ENCODE measurements at regions not wholly inside any gene's neighbourhood (a gene's known extent, or its start where the extent isn't known, plus 50 kb on each side); places are given as distances from the start of the nearest gene placed in this dataset.

- H3K4me1 ChIP-seq (ENCODE audit: control insufficient read depth, insufficient read depth, low read length): no peaks in the 10 kb centered on the region
- intact Hi-C loops (cut with micrococcal nuclease; ENCODE audit: unreplicated experiment): no loop called here
- BruUV-seq (replicated peaks): no TSS peak
- no peak overlapping the region for H3K4me2 ChIP-seq (ENCODE audit: control insufficient read depth, insufficient read depth)
- H3K27ac ChIP-seq (ENCODE audit: control insufficient read depth, insufficient read depth): no peak overlapping the region
- H3K79me2 ChIP-seq (ENCODE audit: control insufficient read depth, insufficient read depth, low read length): no peaks in the 10 kb centered on the region
- CTCF ChIA-PET: no interaction called here
- POLR2A ChIA-PET: no interaction called here
- FAIRE-seq (no peak), DNase-seq (ENCODE audit: low read depth, low spot score) (no peak), ATAC-seq (no peak)
- no peaks in the 10 kb centered on the region for H4K20me1 ChIP-seq (ENCODE audit: control insufficient read depth, insufficient read depth)
- H3K36me3 ChIP-seq (ENCODE audit: control insufficient read depth in 2 of 2, insufficient read depth in 2 of 2, low read length in 1 of 2): no peaks in the 10 kb centered on the region
- H2AFZ ChIP-seq (ENCODE audit: control insufficient read depth, low read depth, low read length): no peak overlapping the region
- in situ Hi-C loops (cut with MboI): no loop called here
- H3K9ac ChIP-seq (ENCODE audit: control insufficient read depth, insufficient read depth, low read length): no peak overlapping the region
- H3K27me3 ChIP-seq (replicated peaks in 1 of 2; ENCODE audit: control insufficient read depth in 2 of 2, insufficient read depth in 2 of 2, low read length in 1 of 2): no peaks in the 10 kb centered on the region
- SMC1A ChIA-PET (ENCODE audit: uncharacterized antibody, unreplicated experiment): interaction anchor here (0.7 to 1.1 kb wide), 2 partner anchors 10 to 174 kb away, joined by 3 to 4 read pairs; no protein-coding TSS in a partner anchor
- 0% methylated on average over 2 of the region's 2 CpGs for WGBS (ENCODE audit: insufficient coverage, insufficient replicate concordance, low lambda C conversion rate, missing lambda C conversion rate)
- no peak overlapping the region for H3K4me3 ChIP-seq
- TF ChIP-seq TCF12 (IDR thresholded peaks at IDR 0.05; ENCODE audit: low read depth, low read length) (no peak), MTA3 (IDR thresholded peaks at IDR 0.05; ENCODE audit: borderline replicate concordance, low read length) (no peak), REST (IDR thresholded peaks at IDR 0.05; ENCODE audit: low read depth, low read length) (no peak), EGR1 (IDR thresholded peaks at IDR 0.05; ENCODE audit: borderline replicate concordance in 1 of 2, low read depth in 2 of 2, low read length in 2 of 2) (no peak), IKZF2 (IDR thresholded peaks at IDR 0.05) (no peak), SUPT20H (IDR thresholded peaks at IDR 0.05; ENCODE audit: borderline replicate concordance, control insufficient read depth, low read depth, low read length) (no peak), BCL11A (IDR thresholded peaks at IDR 0.05; ENCODE audit: low read depth, low read length) (no peak), CEBPB (IDR thresholded peaks at IDR 0.05; ENCODE audit: borderline replicate concordance in 1 of 2, low read depth in 2 of 2, low read length in 2 of 2) (no peak), RELA (IDR thresholded peaks at IDR 0.05; ENCODE audit: borderline replicate concordance, partially characterized antibody) (no peak), HSF1 (IDR thresholded peaks at IDR 0.05; ENCODE audit: low read depth, low read length) (no peak)
- no peaks in the 10 kb centered on the region; the same call in 2 of the 3 replicates for H3K9me3 ChIP-seq (replicated peaks; ENCODE audit: control insufficient read depth, insufficient read depth, low read length)
- RAD21 ChIA-PET (ENCODE audit: unreplicated experiment): no interaction called here
These were observed 118.9 kb upstream of the ZC3H11B start for GRCh38 chr1:219731771-219732170.

Measured in GM12878 (cell line).